ENCODE measurements at regions not wholly inside any gene's neighbourhood (a gene's known extent, or its start where the extent isn't known, plus 50 kb on each side); places are given as distances from the start of the nearest gene placed in this dataset.

DNA sequence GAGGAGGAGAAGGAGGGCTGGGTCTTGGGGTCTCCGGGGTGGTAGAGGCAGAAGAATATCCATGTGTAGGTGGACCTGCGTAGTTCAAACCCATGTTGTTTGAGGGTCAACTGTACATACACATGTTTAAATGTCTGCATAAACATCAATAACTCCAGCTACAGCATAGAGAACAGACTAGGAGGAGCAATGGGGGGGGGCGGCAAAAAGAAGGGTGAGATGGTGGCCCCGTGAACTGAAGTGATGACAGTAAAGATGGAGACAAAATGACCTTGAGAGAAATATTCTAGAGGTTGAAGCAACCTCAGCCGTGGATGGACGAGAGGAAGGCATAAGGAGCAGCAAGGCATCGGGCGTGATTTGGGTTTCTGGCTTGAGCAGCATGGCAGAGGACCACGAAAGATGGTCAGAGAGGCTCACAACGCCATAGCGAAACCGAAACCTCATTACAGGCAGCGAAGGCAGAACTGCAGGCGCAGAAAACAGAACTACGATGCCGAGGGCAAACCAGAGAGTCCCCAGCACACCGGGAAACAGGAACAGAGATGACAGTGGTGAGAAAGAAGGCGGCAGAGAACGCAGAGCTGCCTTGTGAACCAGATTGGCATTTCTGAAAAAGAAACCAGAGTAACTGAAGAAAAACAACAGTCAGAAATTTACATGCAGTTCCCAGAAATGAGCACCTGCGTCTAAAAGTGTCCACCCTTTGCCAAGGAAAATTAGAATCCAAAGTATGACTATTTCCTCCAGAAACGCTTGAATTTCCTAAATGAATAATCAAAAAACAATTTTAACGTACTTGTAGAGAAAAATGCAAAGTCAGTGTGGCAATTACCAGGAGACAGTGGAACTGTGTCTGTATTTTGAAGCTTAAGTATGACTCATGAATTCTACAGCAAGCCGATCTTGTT, 50.3 kb upstream of the ENPP6 start (continued):
- TF ChIP-seq ZFX (CRISPR knock-in tag; IDR thresholded peaks at IDR 0.05) = no peak
- no peak for TF ChIP-seq KHSRP (IDR thresholded peaks at IDR 0.05)
- TF ChIP-seq MAZ (CRISPR knock-in tag; conservative IDR thresholded peaks at IDR 0.05 in 1 of 2, IDR thresholded peaks at IDR 0.05 in 1 of 2) = no peak
- TF ChIP-seq, protein P1, sequence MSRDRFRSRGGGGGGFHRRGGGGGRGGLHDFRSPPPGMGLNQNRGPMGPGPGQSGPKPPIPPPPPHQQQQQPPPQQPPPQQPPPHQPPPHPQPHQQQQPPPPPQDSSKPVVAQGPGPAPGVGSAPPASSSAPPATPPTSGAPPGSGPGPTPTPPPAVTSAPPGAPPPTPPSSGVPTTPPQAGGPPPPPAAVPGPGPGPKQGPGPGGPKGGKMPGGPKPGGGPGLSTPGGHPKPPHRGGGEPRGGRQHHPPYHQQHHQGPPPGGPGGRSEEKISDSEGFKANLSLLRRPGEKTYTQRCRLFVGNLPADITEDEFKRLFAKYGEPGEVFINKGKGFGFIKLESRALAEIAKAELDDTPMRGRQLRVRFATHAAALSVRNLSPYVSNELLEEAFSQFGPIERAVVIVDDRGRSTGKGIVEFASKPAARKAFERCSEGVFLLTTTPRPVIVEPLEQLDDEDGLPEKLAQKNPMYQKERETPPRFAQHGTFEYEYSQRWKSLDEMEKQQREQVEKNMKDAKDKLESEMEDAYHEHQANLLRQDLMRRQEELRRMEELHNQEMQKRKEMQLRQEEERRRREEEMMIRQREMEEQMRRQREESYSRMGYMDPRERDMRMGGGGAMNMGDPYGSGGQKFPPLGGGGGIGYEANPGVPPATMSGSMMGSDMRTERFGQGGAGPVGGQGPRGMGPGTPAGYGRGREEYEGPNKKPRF (IDR thresholded peaks at IDR 0.05; ENCODE audit: low read depth, low read length) = no peak
- peak; percentile 43; the same call in 1 of the 2 replicates for TF ChIP-seq L3MBTL2 (IDR thresholded peaks at IDR 0.05)
- TF ChIP-seq RBM34 (IDR thresholded peaks at IDR 0.05; ENCODE audit: borderline replicate concordance, insufficient read depth, low read length) = no peak
- peak; percentile 96 for TF ChIP-seq C11orf30 (IDR thresholded peaks at IDR 0.05; ENCODE audit: low read depth)
- no peak for TF ChIP-seq PPARD (CRISPR knock-in tag; IDR thresholded peaks at IDR 0.05)
- TF ChIP-seq, protein P2, sequence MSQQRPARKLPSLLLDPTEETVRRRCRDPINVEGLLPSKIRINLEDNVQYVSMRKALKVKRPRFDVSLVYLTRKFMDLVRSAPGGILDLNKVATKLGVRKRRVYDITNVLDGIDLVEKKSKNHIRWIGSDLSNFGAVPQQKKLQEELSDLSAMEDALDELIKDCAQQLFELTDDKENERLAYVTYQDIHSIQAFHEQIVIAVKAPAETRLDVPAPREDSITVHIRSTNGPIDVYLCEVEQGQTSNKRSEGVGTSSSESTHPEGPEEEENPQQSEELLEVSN (IDR thresholded peaks at IDR 0.05; ENCODE audit: borderline replicate concordance in 1 of 2, extremely low read depth in 1 of 2, insufficient read depth in 1 of 2, insufficient read length in 1 of 2, low read depth in 1 of 2, low read length in 1 of 2, poor library complexity in 1 of 2, severe bottlenecking in 1 of 2) = peak; percentile 34 to 35
- no peak for TF ChIP-seq SAFB2 (IDR thresholded peaks at IDR 0.05; ENCODE audit: borderline replicate concordance, low read depth, low read length, severe bottlenecking)
- TF ChIP-seq COPS2 (conservative IDR thresholded peaks at IDR 0.05) = no peak
- no peak for TF ChIP-seq BRD4 (IDR thresholded peaks at IDR 0.05)
- TF ChIP-seq, protein P3, sequence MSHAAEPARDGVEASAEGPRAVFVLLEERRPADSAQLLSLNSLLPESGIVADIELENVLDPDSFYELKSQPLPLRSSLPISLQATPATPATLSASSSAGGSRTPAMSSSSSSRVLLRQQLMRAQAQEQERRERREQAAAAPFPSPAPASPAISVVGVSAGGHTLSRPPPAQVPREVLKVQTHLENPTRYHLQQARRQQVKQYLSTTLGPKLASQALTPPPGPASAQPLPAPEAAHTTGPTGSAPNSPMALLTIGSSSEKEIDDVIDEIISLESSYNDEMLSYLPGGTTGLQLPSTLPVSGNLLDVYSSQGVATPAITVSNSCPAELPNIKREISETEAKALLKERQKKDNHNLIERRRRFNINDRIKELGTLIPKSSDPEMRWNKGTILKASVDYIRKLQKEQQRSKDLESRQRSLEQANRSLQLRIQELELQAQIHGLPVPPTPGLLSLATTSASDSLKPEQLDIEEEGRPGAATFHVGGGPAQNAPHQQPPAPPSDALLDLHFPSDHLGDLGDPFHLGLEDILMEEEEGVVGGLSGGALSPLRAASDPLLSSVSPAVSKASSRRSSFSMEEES (CRISPR knock-in tag; IDR thresholded peaks at IDR 0.05) = no peak
- TF ChIP-seq EP300 (IDR thresholded peaks at IDR 0.05; ENCODE audit: low read length) = peak; percentile 55; the same call in 1 of the 2 replicates
- TF ChIP-seq, protein P4, sequence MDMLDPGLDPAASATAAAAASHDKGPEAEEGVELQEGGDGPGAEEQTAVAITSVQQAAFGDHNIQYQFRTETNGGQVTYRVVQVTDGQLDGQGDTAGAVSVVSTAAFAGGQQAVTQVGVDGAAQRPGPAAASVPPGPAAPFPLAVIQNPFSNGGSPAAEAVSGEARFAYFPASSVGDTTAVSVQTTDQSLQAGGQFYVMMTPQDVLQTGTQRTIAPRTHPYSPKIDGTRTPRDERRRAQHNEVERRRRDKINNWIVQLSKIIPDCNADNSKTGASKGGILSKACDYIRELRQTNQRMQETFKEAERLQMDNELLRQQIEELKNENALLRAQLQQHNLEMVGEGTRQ (CRISPR knock-in tag; IDR thresholded peaks at IDR 0.05) = no peak
- TF ChIP-seq, protein P5, sequence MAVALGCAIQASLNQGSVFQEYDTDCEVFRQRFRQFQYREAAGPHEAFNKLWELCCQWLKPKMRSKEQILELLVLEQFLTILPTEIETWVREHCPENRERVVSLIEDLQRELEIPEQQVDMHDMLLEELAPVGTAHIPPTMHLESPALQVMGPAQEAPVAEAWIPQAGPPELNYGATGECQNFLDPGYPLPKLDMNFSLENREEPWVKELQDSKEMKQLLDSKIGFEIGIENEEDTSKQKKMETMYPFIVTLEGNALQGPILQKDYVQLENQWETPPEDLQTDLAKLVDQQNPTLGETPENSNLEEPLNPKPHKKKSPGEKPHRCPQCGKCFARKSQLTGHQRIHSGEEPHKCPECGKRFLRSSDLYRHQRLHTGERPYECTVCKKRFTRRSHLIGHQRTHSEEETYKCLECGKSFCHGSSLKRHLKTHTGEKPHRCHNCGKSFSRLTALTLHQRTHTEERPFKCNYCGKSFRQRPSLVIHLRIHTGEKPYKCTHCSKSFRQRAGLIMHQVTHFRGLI (CRISPR knock-in tag; IDR thresholded peaks at IDR 0.05) = no peak
- TF ChIP-seq CEBPB (tag; IDR thresholded peaks at IDR 0.05) = 0 out of 2 replicates have a peak, but pooled peaks have one; percentile 12
- no peak for TF ChIP-seq ZNF780A (CRISPR knock-in tag; IDR thresholded peaks at IDR 0.05)
- no peak for TF ChIP-seq MCM2 (IDR thresholded peaks at IDR 0.05; ENCODE audit: low read depth)
- 0 out of 2 replicates have a peak, but pooled peaks have one; percentile 47 for TF ChIP-seq ZSCAN29 (IDR thresholded peaks at IDR 0.05)
- peak; percentile 77 for TF ChIP-seq CTBP1 (IDR thresholded peaks at IDR 0.05; ENCODE audit: borderline replicate concordance)

Measured in K562 (cell line).